Heart left ventricle (tissue), 16 donors: ENCODE measurements at regions not wholly inside any gene's neighbourhood (a gene's known extent, or its start where the extent isn't known, plus 50 kb on each side); places are given as distances from the start of the nearest gene placed in this dataset.
A peak's percentile ranks its signal among the peaks of the same experiment; 100 is the strongest.
"Not testable (repeated sequence)": the region's sequence is repeated elsewhere in the genome, so short reads cannot be mapped to it uniquely, and the experiment has no call there.

Experiments used
- ATAC-seq, 4 donors: fragments of 200-7000 bp; cut with Tn5 transposase; one replicate each; pipeline ENCODE4 v1.9.1; 2020 to 2022; ENCODE audit warnings: moderate library complexity in 4 of 4, mild to moderate bottlenecking in 3 of 4, moderate number of reproducible peaks in 1 of 4
- DNase-seq, 5 donors: peaks; one replicate each; pipeline ENCODE4 v3.0.0-alpha.2; 2020
- H3K27ac ChIP-seq, 12 donors: fragments of 200-600 bp; sonication (generic) in 4 of 12; one replicate each; pipeline versions ENCODE4 v1.5.0 to v1.8.0; 2016 to 2022; ENCODE audit warnings: mild to moderate bottlenecking in 2 of 12
- H3K27me3 ChIP-seq, 9 donors: fragments of 200-600 bp; sonication (generic) in 2 of 9; one replicate each; pipeline versions ENCODE4 v1.5.1 to v1.8.0; 2016 to 2022; ENCODE audit warnings: mild to moderate bottlenecking in 3 of 9
- H3K36me3 ChIP-seq, 9 donors: fragments of 200-600 bp; sonication (generic) in 2 of 9; one replicate each; pipeline versions ENCODE4 v1.5.0 to v1.8.0; 2018 to 2022; ENCODE audit warnings: mild to moderate bottlenecking in 2 of 9
- H3K4me1 ChIP-seq, 12 donors: fragments of 200-600 bp; sonication (generic) in 4 of 12; one replicate each; pipeline versions ENCODE4 v1.5.0 to v1.8.0; 2016 to 2022; ENCODE audit warnings: mild to moderate bottlenecking in 3 of 12
- H3K4me3 ChIP-seq, 12 donors: fragments of 200-600 bp; sonication (generic) in 4 of 12; one replicate each; pipeline versions ENCODE4 v1.5.0 to v1.8.0; 2017 to 2022; ENCODE audit warnings: mild to moderate bottlenecking in 9 of 12, moderate library complexity in 4 of 12
- H3K9me3 ChIP-seq, 12 donors: fragments of 200-600 bp; sonication (generic) in 4 of 12; one replicate each; pipeline versions ENCODE4 v1.5.0 to v1.8.0; 2016 to 2022; ENCODE audit warnings: mild to moderate bottlenecking in 1 of 12
- POLR2A ChIP-seq, 2 donors: fragments of 450-650 bp; IDR thresholded peaks; one replicate each; pipeline ENCODE4 v1.6.1; 2017; ENCODE audit warnings: antibody characterized with exemption in 2 of 2, mild to moderate bottlenecking in 2 of 2, moderate library complexity in 2 of 2
- WGBS, 4 donors: extraction: QIAGEN DNeasy Blood & Tissue Kit in 2 of 4; methylation state at CpG; one replicate each; pipeline versions ENCODE4 v1.1.5 to v1.1.7; 2013 to 2018; 5-methylcytosine and 5-hydroxymethylcytosine counted together
- intact Hi-C, 10 donors: fragments of 100-400 bp; cut with DNase I; formaldehyde crosslinking; loops; one replicate each; pipeline versions ENCODE4 v1.11.1 to v1.14.2; 2022
- TF ChIP-seq, protein P1 (sequence below), 12 donors: fragments of 200-600 bp; sonication (generic) in 4 of 12; IDR thresholded peaks; one replicate each; pipeline versions ENCODE4 v1.5.0 to v1.8.0; 2018 to 2022; ENCODE audit warnings: antibody characterized with exemption in 12 of 12, mild to moderate bottlenecking in 5 of 12
- donor health status: ischemic (EF 13 %, LVEDD 7.1; RV severe dilation, severe dysfunction).
- donor health status: healthy with polysubstance abuse.
- donor health status: DM: no; HTN: yes; CAD: no.
- donor health status: DM: no; HTN: no; CAD: no.
- donor health status: ischemic (EF 25% LVEDD 6.9; RV normal size, moderate dysfunction).
- donor health status: ischemic (EF 25% LVEDD 5.7; RV mildly dilated, moderate dysfunction).
- donor health status: healthy.
- donor health status: DM: yes; HTN: yes; CAD: no.
- donor health status: ischemic (EF 35%, LVEDD 5.7; RV mildly dilated, moderate dysfunction).
- donor health status: nonischemic (EF 11% LVEDD 7.7; RV severe dilation, severe dysfunction).
- donor health status: DM: yes; HTN: yes; CAD: no.
- donor health status: PGD.
- donor health status: ischemic (EF 29% LVEDD 5.4; RV normal size, mild dysfunction).
- donor health status: nonischemic (EF 23%, LVEDD 6.1; RV moderate dilation, normal function).

DNA sequence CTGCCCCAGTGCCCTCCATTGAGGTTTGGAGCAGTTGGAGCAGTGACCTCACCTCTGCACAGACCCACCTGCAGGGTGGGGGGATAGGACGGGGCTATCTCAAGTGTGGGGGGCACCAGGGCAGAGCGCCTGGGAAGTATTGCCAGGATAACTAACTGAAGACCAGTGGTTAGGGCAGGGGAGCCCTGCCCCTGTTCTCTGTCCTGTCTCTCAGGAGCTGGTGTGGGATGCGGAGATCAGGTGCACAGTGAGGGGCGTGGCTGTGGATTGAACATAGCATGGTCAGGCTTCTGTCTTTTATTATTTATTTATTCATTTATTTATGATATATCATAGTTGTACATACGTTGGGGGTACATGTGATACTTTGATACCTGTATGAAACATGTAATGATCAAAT, 256.6 kb downstream of the GADD45G start:
- peaks cover 0 to 11% (median 5%) of the 10 kb centered on the region in 12 donors for H3K4me1 ChIP-seq
- ATAC-seq, intact Hi-C loops, H3K4me3 ChIP-seq, H3K27ac ChIP-seq, H3K27me3 ChIP-seq, DNase-seq, H3K36me3 ChIP-seq: not testable (repeated sequence)
- 93 to 95% (median 94%) methylated on average over 5 of the region's 5 CpGs for WGBS, 4 donors
- H3K9me3 ChIP-seq = peaks cover 0 to 14% (median 0%) of the 10 kb centered on the region in 12 donors

DNA sequence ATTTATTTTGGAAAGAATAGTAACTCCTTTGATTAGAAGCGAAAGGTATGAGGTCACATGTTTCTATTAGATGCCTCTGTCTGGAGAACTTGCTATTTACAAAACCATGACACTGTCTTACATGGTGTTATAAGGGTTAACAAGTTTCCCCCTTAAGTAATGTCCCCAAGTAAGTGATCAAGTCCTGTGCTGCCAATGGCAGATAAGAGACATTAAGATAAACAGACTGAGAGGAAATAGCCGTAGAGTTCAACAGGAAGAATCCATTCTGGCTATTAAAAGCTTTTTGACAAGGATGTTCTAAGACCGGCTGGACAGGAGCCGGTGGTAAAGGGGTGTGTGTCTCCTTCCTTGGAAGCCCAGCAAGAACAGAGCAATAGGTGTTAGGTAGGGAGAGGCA, 257.5 kb downstream of the GADD45G start:
- intact Hi-C loops = no loop called here
- TF ChIP-seq POLR2A (IDR thresholded peaks at IDR 0.05) = no peak
- TF ChIP-seq, protein P1, sequence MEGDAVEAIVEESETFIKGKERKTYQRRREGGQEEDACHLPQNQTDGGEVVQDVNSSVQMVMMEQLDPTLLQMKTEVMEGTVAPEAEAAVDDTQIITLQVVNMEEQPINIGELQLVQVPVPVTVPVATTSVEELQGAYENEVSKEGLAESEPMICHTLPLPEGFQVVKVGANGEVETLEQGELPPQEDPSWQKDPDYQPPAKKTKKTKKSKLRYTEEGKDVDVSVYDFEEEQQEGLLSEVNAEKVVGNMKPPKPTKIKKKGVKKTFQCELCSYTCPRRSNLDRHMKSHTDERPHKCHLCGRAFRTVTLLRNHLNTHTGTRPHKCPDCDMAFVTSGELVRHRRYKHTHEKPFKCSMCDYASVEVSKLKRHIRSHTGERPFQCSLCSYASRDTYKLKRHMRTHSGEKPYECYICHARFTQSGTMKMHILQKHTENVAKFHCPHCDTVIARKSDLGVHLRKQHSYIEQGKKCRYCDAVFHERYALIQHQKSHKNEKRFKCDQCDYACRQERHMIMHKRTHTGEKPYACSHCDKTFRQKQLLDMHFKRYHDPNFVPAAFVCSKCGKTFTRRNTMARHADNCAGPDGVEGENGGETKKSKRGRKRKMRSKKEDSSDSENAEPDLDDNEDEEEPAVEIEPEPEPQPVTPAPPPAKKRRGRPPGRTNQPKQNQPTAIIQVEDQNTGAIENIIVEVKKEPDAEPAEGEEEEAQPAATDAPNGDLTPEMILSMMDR (IDR thresholded peaks at IDR 0.05) = no peak
- 16 to 24% (median 18%) methylated on average over 4 of the region's 4 CpGs for WGBS, 4 donors
- H3K36me3 ChIP-seq = no peaks in the 10 kb centered on the region
- peaks cover 0 to 11% (median 5%) of the 10 kb centered on the region in 12 donors for H3K4me1 ChIP-seq
- ATAC-seq = peak in 1 of 4 donors; percentile 10
- H3K27ac ChIP-seq = no peak overlapping the region
- no peak overlapping the region for H3K4me3 ChIP-seq
- H3K9me3 ChIP-seq = peaks cover 0 to 13% (median 0%) of the 10 kb centered on the region in 12 donors
- no peak for DNase-seq
- no peaks in the 10 kb centered on the region for H3K27me3 ChIP-seq

DNA sequence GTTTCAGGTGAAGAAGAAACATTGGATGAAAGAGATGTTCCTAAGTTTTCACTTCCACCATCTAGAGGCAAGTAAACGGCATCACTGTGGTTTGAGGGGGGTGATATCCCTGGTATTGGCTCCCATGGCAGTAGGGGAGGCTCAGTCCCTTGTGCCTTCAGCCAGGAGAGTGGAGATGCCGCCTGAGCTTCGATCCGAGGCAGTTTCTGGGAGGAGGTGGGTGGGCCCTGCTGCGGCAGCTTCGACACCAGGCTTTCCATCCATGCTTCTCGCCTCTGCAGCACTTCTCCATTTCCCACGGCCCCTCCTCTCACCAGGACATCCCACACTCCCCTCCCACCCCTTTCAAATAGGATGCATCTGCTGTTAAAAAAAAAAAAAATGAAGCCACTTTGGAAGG, 258.3 kb downstream of the GADD45G start:
- H3K4me1 ChIP-seq = peaks cover 0 to 11% (median 5%) of the 10 kb centered on the region in 12 donors
- ATAC-seq (no peak), DNase-seq (no peak)
- H3K27ac ChIP-seq = no peak overlapping the region
- 86 to 95% (median 91%) methylated on average over 8 of the region's 8 CpGs for WGBS, 4 donors
- H3K36me3 ChIP-seq = no peaks in the 10 kb centered on the region
- H3K27me3 ChIP-seq = no peaks in the 10 kb centered on the region
- H3K4me3 ChIP-seq = no peak overlapping the region
- H3K9me3 ChIP-seq = peaks cover 0 to 5% (median 0%) of the 10 kb centered on the region in 12 donors
- intact Hi-C loops = no loop called here
- TF ChIP-seq, protein P1 (IDR thresholded peaks at IDR 0.05) = no peak
- no peak for TF ChIP-seq POLR2A (IDR thresholded peaks at IDR 0.05)

DNA sequence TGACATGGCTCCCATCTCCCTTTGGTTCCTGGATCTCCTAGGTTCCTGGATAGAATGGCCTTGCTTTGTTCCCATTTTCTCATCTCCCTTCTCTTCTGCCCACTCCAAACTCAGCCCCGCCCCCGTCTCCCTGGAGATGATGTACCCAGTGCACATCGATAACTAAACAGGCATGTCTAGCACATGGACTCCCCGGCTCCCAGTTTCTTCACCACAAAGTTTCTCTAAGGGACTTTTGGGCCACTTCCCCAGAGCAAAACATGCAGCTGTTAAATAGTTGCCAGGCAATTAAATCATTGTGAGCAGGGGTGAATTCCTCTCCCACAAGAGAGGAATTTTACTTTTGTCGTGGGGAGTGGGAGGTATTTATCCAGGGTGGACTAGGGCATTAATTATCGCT, 259.0 kb downstream of the GADD45G start:
- DNase-seq (no peak), ATAC-seq (no peak)
- Histone ChIP-seq H3K4me1 (peaks cover 0 to 11% (median 5%) of the 10 kb centered on the region in 12 donors), H3K36me3 (no peaks in the 10 kb centered on the region), H3K4me3 (no peak overlapping the region), H3K9me3 (no peaks in the 10 kb centered on the region), H3K27ac (no peak overlapping the region), H3K27me3 (no peaks in the 10 kb centered on the region)
- intact Hi-C loops = no loop called here
- TF ChIP-seq, protein P1 (IDR thresholded peaks at IDR 0.05) = no peak
- WGBS, 4 donors = 86 to 92% (median 90%) methylated on average over 6 of the region's 6 CpGs

DNA sequence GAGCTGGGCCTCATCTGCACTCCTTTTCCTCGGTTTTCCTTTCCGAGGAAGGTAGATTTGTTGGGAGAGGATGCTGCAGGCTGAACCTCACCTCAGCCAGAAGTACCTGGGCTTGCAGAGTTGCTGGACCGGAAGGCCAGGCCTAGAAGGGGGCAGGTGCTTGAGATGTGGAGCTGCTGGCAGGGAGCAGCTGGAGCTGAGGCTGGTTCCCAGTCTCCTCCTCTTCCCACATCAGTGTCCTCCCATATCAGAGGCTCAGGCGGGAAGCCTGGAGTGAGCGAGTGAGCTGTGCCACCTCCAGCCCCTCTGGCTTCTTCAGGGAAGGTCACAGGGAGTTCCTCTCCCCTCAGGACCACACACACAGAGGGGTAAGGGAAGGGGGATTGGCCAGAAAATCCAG, 259.4 kb downstream of the GADD45G start:
- TF ChIP-seq POLR2A (IDR thresholded peaks at IDR 0.05) = no peak
- TF ChIP-seq, protein P1 (IDR thresholded peaks at IDR 0.05) = no peak
- Histone ChIP-seq H3K27ac (no peak overlapping the region), H3K4me3 (no peak overlapping the region), H3K27me3 (no peaks in the 10 kb centered on the region), H3K4me1 (peaks cover 0 to 11% (median 5%) of the 10 kb centered on the region in 12 donors), H3K36me3 (no peaks in the 10 kb centered on the region), H3K9me3 (no peaks in the 10 kb centered on the region)
- DNase-seq (no peak), ATAC-seq (no peak)
- WGBS, 4 donors = 89 to 98% (median 96%) methylated on average over 5 of the region's 5 CpGs
- intact Hi-C loops = no loop called here
